GM23338 (cell line): ENCODE measurements at regions not wholly inside any gene's neighbourhood (a gene's known extent, or its start where the extent isn't known, plus 50 kb on each side); places are given as distances from the start of the nearest gene placed in this dataset.

Experiments
- ATAC-seq: fragments of 200-7000 bp; cut with Tn5 transposase; 3 replicates; pipeline ENCODE4 v1.9.1; 2020
- DNase-seq: peaks from one replicate; pipeline ENCODE4 v3.0.0-alpha.2; 2015; ENCODE audit warnings: low spot score
- H2AFZ ChIP-seq: fragments of 200-600 bp; sonication (generic); 2 replicates; pipeline ENCODE4 v1.8.0; 2016; ENCODE audit warnings: antibody characterized with exemption, mild to moderate bottlenecking, moderate library complexity
- H3F3A ChIP-seq: fragments of 200-600 bp; sonication (generic); replicated peaks from 2 replicates; pipeline ENCODE4 v1.8.0; 2017; ENCODE audit warnings: antibody characterized with exemption, mixed run types, low read depth
- H3K27ac ChIP-seq: fragments of 200-600 bp; sonication (generic); 2 replicates; pipeline ENCODE4 v1.6.1; 2016; ENCODE audit warnings: low read depth
- H3K27me3 ChIP-seq: fragments of 200-600 bp; sonication (generic); 2 replicates; pipeline ENCODE4 v1.8.0; 2016; ENCODE audit warnings: mild to moderate bottlenecking, mixed run types, moderate library complexity; ENCODE audit not compliant: insufficient read depth
- H3K36me3 ChIP-seq: fragments of 200-600 bp; sonication (generic); 2 replicates; pipeline ENCODE4 v1.8.0; 2016; ENCODE audit warnings: mild to moderate bottlenecking; ENCODE audit not compliant: insufficient read depth
- H3K4me1 ChIP-seq: fragments of 200-600 bp; sonication (generic); 2 replicates; pipeline ENCODE4 v1.8.0; 2016; ENCODE audit warnings: mild to moderate bottlenecking, moderate library complexity; ENCODE audit not compliant: insufficient read depth
- H3K4me2 ChIP-seq: fragments of 200-600 bp; sonication (generic); 2 replicates; pipeline ENCODE4 v1.7.1; 2017; ENCODE audit warnings: mixed run types
- H3K4me3 ChIP-seq: fragments of 200-600 bp; sonication (generic); 2 replicates; pipeline ENCODE4 v1.6.1; 2016; ENCODE audit warnings: mixed run types
- H3K79me2 ChIP-seq: fragments of 200-600 bp; sonication (generic); replicated peaks from 2 replicates; pipeline ENCODE4 v1.8.0; 2017; ENCODE audit warnings: mild to moderate bottlenecking; ENCODE audit not compliant: insufficient read depth
- H3K9me2 ChIP-seq: fragments of 200-600 bp; sonication (generic); 2 replicates; pipeline ENCODE4 v1.8.0; 2017; ENCODE audit not compliant: insufficient read depth
- H4K20me1 ChIP-seq: fragments of 200-600 bp; sonication (generic); replicated peaks from 2 replicates; pipeline ENCODE4 v1.8.0; 2017; ENCODE audit warnings: mild to moderate bottlenecking; ENCODE audit not compliant: insufficient read depth
- H3K27ac Mint-ChIP-seq: 2 replicates; pipeline ENCODE4 v1.8.0; 2020; ENCODE audit warnings: inconsistent platforms, mild to moderate bottlenecking, moderate library complexity, mixed read lengths
- H3K27me3 Mint-ChIP-seq: 3 replicates; pipeline ENCODE4 v1.8.0; 2022; ENCODE audit warnings: low read depth, mild to moderate bottlenecking, moderate library complexity, mixed read lengths, inconsistent platforms; ENCODE audit not compliant: insufficient read depth, poor library complexity
- H3K36me3 Mint-ChIP-seq: 3 replicates; pipeline ENCODE4 v1.8.0; 2021; ENCODE audit warnings: low read depth, mild to moderate bottlenecking, inconsistent platforms, moderate library complexity, mixed read lengths
- H3K4me1 Mint-ChIP-seq: 3 replicates; pipeline ENCODE4 v1.8.0; 2020; ENCODE audit warnings: mild to moderate bottlenecking, inconsistent platforms, mixed read lengths
- H3K4me3 Mint-ChIP-seq: 3 replicates; pipeline ENCODE4 v1.8.0; 2021; ENCODE audit warnings: moderate library complexity, mild to moderate bottlenecking, inconsistent platforms, mixed read lengths
- H3K9me3 Mint-ChIP-seq: 3 replicates; pipeline ENCODE4 v1.8.0; 2020; ENCODE audit warnings: moderate library complexity, mild to moderate bottlenecking, inconsistent platforms, mixed read lengths
- CREB1 ChIP-seq: fragments of 250-450 bp; sonication (Bioruptor Pico); IDR thresholded peaks from 2 replicates; pipeline ENCODE4 v1.5.0; 2020; ENCODE audit warnings: low read depth, mild to moderate bottlenecking, moderate library complexity
- EZH2 ChIP-seq: fragments of 200-600 bp; sonication (generic); IDR thresholded peaks from one replicate; pipeline ENCODE4 v1.8.0; 2017; ENCODE audit warnings: antibody characterized with exemption, mild to moderate bottlenecking, low read depth; ENCODE audit not compliant: unreplicated experiment
- EZH2phosphoT487 ChIP-seq: fragments of 200-600 bp; sonication (generic); IDR thresholded peaks from one replicate; pipeline ENCODE4 v1.8.1; 2018; ENCODE audit warnings: antibody characterized with exemption; ENCODE audit not compliant: unreplicated experiment
- JUNB ChIP-seq: IDR thresholded peaks from one replicate; pipeline ENCODE4 v1.6.1; 2016; ENCODE audit warnings: antibody characterized with exemption; ENCODE audit not compliant: unreplicated experiment
- NANOG ChIP-seq: IDR thresholded peaks from 2 replicates; pipeline ENCODE4 v1.6.1; 2016; ENCODE audit warnings: antibody characterized with exemption, borderline replicate concordance
- POLR2AphosphoS5 ChIP-seq: IDR thresholded peaks from 2 replicates; pipeline ENCODE4 v1.6.1; 2016; ENCODE audit warnings: antibody characterized with exemption, low read depth
- STAT1 ChIP-seq: IDR thresholded peaks from one replicate; pipeline ENCODE4 v1.6.1; 2016; ENCODE audit warnings: antibody characterized with exemption; ENCODE audit not compliant: unreplicated experiment
- ZNF114 ChIP-seq: fragments of 250-450 bp; sonication (Bioruptor Pico); IDR thresholded peaks from 2 replicates; pipeline ENCODE4 v1.5.0; 2020; ENCODE audit warnings: mild to moderate bottlenecking, moderate library complexity
- ZNF331 ChIP-seq: fragments of 250-450 bp; sonication (Bioruptor Pico); IDR thresholded peaks from 2 replicates; pipeline ENCODE4 v1.5.0; 2020; ENCODE audit warnings: low read depth, mild to moderate bottlenecking, moderate library complexity
- TF ChIP-seq, protein P1 (sequence below): fragments of 250-450 bp; sonication (Bioruptor Pico); IDR thresholded peaks from 2 replicates; pipeline ENCODE4 v1.5.0; 2020; ENCODE audit warnings: mild to moderate bottlenecking, moderate library complexity
- TF ChIP-seq, protein P2 (sequence below): IDR thresholded peaks from one replicate; pipeline ENCODE4 v1.6.1; 2018; ENCODE audit warnings: antibody characterized with exemption; ENCODE audit not compliant: unreplicated experiment
- TF ChIP-seq, protein P3 (sequence below): IDR thresholded peaks from 2 replicates; pipeline ENCODE4 v1.6.1; 2016; ENCODE audit warnings: antibody characterized with exemption
- TF ChIP-seq, protein P4 (sequence below), 2 experiments: fragments of 200-600 bp in 1 of 2; sonication (generic) in 1 of 2; conservative IDR thresholded peaks; 2 replicates each; pipeline versions ENCODE4 v1.5.1 to v1.6.1; 2016 to 2017; ENCODE audit warnings: antibody characterized with exemption in 2 of 2, low read depth in 2 of 2, mild to moderate bottlenecking in 2 of 2, moderate library complexity in 1 of 2

DNA sequence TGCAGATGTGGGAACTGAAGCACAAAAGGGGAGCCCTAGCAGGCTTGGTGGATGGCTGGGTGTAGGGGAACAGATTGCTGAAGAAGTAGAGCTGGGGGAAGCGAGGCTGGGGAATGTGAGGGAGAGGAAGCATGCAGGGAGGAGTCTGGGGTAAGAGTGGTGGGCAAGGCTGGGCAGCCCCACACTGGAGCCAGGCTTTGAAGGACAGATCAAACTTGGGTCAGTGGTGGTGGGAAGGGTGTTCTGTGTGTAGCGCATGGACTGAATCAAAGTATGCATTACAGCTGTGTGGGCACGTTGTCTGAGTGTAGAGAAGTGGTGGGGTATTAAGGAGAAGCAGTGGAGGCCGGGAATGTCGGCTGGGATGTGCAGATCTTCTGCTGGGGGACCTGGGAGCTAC lies 116.0 kb downstream of the CYLD start:
- Histone ChIP-seq H3K9me2 (no peaks in the 10 kb centered on the region), H3K79me2 (no peaks in the 10 kb centered on the region), H3K4me3 (no peak overlapping the region), H4K20me1 (no peaks in the 10 kb centered on the region), H3K4me1 (no peaks in the 10 kb centered on the region), H3K27ac (no peak overlapping the region), H3K4me2 (no peak overlapping the region), H3F3A (no peaks in the 10 kb centered on the region), H2AFZ (0 out of 2 replicates have a peak overlapping the region, but pooled peaks have one; percentile 72), H3K27me3 (no peaks in the 10 kb centered on the region), H3K36me3 (no peaks in the 10 kb centered on the region)
- TF ChIP-seq CREB1 (CRISPR knock-in tag) (no peak), EZH2 (no peak), ZNF114 (CRISPR knock-in tag) (no peak), EZH2phosphoT487 (no peak), NANOG (no peak), POLR2AphosphoS5 (no peak), ZNF331 (CRISPR knock-in tag) (no peak), JUNB (no peak), STAT1 (no peak)
- TF ChIP-seq, protein P1, sequence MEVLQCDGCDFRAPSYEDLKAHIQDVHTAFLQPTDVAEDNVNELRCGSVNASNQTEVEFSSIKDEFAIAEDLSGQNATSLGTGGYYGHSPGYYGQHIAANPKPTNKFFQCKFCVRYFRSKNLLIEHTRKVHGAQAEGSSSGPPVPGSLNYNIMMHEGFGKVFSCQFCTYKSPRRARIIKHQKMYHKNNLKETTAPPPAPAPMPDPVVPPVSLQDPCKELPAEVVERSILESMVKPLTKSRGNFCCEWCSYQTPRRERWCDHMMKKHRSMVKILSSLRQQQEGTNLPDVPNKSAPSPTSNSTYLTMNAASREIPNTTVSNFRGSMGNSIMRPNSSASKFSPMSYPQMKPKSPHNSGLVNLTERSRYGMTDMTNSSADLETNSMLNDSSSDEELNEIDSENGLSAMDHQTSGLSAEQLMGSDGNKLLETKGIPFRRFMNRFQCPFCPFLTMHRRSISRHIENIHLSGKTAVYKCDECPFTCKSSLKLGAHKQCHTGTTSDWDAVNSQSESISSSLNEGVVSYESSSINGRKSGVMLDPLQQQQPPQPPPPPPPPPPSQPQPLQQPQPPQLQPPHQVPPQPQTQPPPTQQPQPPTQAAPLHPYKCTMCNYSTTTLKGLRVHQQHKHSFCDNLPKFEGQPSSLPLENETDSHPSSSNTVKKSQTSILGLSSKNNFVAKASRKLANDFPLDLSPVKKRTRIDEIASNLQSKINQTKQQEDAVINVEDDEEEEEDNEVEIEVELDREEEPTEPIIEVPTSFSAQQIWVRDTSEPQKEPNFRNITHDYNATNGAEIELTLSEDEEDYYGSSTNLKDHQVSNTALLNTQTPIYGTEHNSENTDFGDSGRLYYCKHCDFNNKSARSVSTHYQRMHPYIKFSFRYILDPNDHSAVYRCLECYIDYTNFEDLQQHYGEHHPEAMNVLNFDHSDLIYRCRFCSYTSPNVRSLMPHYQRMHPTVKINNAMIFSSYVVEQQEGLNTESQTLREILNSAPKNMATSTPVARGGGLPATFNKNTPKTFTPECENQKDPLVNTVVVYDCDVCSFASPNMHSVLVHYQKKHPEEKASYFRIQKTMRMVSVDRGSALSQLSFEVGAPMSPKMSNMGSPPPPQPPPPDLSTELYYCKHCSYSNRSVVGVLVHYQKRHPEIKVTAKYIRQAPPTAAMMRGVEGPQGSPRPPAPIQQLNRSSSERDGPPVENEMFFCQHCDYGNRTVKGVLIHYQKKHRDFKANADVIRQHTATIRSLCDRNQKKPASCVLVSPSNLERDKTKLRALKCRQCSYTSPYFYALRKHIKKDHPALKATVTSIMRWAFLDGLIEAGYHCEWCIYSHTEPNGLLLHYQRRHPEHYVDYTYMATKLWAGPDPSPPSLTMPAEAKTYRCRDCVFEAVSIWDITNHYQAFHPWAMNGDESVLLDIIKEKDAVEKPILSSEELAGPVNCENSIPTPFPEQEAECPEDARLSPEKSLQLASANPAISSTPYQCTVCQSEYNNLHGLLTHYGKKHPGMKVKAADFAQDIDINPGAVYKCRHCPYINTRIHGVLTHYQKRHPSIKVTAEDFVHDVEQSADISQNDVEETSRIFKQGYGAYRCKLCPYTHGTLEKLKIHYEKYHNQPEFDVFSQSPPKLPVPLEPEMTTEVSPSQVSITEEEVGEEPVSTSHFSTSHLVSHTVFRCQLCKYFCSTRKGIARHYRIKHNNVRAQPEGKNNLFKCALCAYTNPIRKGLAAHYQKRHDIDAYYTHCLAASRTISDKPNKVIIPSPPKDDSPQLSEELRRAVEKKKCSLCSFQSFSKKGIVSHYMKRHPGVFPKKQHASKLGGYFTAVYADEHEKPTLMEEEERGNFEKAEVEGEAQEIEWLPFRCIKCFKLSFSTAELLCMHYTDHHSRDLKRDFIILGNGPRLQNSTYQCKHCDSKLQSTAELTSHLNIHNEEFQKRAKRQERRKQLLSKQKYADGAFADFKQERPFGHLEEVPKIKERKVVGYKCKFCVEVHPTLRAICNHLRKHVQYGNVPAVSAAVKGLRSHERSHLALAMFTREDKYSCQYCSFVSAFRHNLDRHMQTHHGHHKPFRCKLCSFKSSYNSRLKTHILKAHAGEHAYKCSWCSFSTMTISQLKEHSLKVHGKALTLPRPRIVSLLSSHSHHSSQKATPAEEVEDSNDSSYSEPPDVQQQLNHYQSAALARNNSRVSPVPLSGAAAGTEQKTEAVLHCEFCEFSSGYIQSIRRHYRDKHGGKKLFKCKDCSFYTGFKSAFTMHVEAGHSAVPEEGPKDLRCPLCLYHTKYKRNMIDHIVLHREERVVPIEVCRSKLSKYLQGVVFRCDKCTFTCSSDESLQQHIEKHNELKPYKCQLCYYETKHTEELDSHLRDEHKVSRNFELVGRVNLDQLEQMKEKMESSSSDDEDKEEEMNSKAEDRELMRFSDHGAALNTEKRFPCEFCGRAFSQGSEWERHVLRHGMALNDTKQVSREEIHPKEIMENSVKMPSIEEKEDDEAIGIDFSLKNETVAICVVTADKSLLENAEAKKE (CRISPR knock-in tag): no peak
- TF ChIP-seq, protein P2, sequence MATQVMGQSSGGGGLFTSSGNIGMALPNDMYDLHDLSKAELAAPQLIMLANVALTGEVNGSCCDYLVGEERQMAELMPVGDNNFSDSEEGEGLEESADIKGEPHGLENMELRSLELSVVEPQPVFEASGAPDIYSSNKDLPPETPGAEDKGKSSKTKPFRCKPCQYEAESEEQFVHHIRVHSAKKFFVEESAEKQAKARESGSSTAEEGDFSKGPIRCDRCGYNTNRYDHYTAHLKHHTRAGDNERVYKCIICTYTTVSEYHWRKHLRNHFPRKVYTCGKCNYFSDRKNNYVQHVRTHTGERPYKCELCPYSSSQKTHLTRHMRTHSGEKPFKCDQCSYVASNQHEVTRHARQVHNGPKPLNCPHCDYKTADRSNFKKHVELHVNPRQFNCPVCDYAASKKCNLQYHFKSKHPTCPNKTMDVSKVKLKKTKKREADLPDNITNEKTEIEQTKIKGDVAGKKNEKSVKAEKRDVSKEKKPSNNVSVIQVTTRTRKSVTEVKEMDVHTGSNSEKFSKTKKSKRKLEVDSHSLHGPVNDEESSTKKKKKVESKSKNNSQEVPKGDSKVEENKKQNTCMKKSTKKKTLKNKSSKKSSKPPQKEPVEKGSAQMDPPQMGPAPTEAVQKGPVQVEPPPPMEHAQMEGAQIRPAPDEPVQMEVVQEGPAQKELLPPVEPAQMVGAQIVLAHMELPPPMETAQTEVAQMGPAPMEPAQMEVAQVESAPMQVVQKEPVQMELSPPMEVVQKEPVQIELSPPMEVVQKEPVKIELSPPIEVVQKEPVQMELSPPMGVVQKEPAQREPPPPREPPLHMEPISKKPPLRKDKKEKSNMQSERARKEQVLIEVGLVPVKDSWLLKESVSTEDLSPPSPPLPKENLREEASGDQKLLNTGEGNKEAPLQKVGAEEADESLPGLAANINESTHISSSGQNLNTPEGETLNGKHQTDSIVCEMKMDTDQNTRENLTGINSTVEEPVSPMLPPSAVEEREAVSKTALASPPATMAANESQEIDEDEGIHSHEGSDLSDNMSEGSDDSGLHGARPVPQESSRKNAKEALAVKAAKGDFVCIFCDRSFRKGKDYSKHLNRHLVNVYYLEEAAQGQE: no peak
- TF ChIP-seq, protein P3, sequence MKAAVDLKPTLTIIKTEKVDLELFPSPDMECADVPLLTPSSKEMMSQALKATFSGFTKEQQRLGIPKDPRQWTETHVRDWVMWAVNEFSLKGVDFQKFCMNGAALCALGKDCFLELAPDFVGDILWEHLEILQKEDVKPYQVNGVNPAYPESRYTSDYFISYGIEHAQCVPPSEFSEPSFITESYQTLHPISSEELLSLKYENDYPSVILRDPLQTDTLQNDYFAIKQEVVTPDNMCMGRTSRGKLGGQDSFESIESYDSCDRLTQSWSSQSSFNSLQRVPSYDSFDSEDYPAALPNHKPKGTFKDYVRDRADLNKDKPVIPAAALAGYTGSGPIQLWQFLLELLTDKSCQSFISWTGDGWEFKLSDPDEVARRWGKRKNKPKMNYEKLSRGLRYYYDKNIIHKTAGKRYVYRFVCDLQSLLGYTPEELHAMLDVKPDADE: no peak
- TF ChIP-seq, protein P4, sequence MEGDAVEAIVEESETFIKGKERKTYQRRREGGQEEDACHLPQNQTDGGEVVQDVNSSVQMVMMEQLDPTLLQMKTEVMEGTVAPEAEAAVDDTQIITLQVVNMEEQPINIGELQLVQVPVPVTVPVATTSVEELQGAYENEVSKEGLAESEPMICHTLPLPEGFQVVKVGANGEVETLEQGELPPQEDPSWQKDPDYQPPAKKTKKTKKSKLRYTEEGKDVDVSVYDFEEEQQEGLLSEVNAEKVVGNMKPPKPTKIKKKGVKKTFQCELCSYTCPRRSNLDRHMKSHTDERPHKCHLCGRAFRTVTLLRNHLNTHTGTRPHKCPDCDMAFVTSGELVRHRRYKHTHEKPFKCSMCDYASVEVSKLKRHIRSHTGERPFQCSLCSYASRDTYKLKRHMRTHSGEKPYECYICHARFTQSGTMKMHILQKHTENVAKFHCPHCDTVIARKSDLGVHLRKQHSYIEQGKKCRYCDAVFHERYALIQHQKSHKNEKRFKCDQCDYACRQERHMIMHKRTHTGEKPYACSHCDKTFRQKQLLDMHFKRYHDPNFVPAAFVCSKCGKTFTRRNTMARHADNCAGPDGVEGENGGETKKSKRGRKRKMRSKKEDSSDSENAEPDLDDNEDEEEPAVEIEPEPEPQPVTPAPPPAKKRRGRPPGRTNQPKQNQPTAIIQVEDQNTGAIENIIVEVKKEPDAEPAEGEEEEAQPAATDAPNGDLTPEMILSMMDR (conservative IDR thresholded peaks at IDR 0.05; ENCODE audit: low read depth in 2 of 2): no peak
- Mint-ChIP-seq H3K36me3 (no peaks in the 10 kb centered on the region), H3K27me3 (peaks cover 4% of the 10 kb centered on the region), H3K4me1 (peaks cover 7% of the 10 kb centered on the region; the same call in 2 of the 3 replicates), H3K9me3 (peaks cover 2% of the 10 kb centered on the region; the same call in 2 of the 3 replicates), H3K27ac (no peak overlapping the region), H3K4me3 (no peak overlapping the region)
- ATAC-seq (no peak), DNase-seq (no peak)
